HG03139 (cell line): ENCODE measurements at regions not wholly inside any gene's neighbourhood (a gene's known extent, or its start where the extent isn't known, plus 50 kb on each side); places are given as distances from the start of the nearest gene placed in this dataset.
"Not testable (repeated sequence)": the region's sequence is repeated elsewhere in the genome, so short reads cannot be mapped to it uniquely, and the experiment has no call there.

ENCODE experiments used
- ATAC-seq: cut with Tn5 transposase; IDR thresholded peaks from one replicate; pipeline ENCODE4 v1.9.1; 2021; ENCODE audit not compliant: unreplicated experiment

DNA sequence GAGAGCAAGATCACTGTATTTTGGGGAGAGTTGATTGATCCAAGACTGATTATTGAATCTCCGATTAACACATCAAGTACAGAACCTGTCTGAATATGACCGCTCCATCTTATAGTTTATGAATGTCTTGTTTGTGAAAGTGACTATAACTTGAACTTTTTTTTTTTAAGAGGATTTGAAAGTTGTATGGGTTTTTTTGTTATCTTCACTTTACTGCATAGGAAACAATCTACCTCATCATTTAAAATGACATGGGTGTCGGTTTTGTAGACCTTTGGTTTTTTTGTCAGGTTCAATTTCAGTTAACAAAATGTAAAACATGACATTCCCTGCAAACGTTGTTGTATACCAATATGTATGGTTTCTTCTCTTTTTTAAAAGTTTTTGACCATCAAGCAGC, 103.0 kb upstream of the NUDT6 start:
- no peak for ATAC-seq

GRCh38 chr4:123026015-123026414, 103.6 kb upstream of the NUDT6 start:
- ATAC-seq, result not testable (repeated sequence)

GRCh38 chr4:123031664-123032063, 109.3 kb upstream of the NUDT6 start:
- no peak for ATAC-seq

GRCh38 chr4:123034023-123034422, 111.6 kb upstream of the NUDT6 start:
- no peak for ATAC-seq

DNA sequence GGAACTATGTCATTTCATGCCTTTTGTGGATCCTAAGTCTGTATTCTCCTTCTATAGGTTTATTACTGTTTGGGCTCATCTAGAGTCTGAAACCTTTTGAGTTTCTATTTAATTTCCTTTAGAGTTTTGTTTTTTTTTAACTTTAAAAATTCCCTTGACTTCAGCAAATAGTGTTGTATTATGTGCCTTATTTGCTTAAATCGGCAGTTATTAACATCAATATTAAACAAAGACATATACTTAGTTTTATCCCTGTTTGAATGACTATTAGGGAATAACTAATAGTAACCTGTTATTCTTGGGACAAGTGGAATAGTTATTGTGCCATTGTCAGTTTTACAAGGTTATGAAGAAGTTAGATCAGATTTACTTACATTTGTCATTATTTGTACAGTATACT, 112.8 kb upstream of the NUDT6 start:
- ATAC-seq, result no peak

DNA sequence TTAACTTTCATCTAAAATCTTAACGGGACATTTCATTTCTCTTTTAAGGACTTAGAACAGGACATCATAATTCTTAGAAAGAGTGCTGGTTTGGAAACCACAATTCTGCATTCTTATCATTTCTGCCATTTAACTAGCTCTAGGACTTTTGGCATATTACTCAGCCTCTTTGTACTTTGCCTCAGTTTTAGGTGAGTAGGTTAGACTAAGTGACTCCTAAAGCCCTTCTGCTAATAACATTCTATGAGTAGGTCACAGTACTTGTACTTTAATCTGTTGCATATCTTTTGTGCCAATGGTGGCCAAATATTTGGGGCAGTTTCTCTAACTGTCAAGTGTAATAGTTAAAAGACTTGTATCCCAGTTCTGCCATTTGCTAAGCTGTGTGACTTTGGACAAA, 115.4 kb upstream of the NUDT6 start:
- ATAC-seq, result no peak

- ATAC-seq, result no peak
These were observed 119.7 kb upstream of the NUDT6 start for GRCh38 chr4:123042095-123042494.

DNA sequence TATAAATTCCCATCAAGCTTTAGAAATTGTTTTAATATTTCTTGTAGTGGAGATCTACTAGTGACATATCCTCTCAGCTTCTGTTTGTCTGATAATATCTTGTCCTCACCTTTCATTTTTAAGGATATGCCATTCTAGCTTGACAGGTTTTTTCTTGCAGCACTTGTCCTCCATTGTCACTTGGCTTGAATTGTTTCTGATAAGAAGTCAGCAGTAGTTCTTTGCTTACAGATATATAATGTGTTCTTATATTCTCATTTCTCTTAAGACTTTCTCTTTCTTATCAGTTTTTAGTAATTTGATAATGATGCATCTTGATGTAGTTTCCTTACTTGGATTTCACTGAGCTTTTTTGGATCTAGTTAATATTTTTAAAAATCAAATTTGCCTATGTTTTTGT, 120.6 kb upstream of the NUDT6 start:
- ATAC-seq, result no peak

- no peak for ATAC-seq
These were observed 121.5 kb upstream of the NUDT6 start for GRCh38 chr4:123043793-123044425.

DNA sequence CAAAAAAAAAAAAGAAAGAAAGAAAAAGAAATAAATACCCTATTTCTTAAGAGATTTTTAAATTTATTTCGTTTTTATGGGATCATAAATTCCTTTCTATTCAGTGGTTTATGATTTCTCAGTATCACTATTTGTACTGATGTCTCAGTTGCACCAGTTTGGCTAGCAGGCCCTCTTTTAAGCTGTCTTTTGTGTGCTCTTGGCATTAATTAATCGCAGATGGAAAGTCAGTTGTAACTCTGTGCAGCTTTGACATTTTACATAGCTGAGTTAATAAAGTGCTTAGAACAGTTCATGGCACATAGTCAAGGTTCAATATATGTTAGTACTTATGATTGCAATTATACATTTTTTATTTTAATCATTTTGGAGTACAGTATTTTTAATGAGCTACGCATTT, 123.7 kb upstream of the NUDT6 start:
- ATAC-seq, result no peak

GRCh38 chr4:123050018-123050417, 127.6 kb upstream of the NUDT6 start:
- no peak for ATAC-seq

GRCh38 chr4:123052007-123052406, 129.6 kb upstream of the NUDT6 start:
- no peak for ATAC-seq

- no peak for ATAC-seq
These were observed 133.5 kb upstream of the NUDT6 start for GRCh38 chr4:123055943-123056342.

DNA sequence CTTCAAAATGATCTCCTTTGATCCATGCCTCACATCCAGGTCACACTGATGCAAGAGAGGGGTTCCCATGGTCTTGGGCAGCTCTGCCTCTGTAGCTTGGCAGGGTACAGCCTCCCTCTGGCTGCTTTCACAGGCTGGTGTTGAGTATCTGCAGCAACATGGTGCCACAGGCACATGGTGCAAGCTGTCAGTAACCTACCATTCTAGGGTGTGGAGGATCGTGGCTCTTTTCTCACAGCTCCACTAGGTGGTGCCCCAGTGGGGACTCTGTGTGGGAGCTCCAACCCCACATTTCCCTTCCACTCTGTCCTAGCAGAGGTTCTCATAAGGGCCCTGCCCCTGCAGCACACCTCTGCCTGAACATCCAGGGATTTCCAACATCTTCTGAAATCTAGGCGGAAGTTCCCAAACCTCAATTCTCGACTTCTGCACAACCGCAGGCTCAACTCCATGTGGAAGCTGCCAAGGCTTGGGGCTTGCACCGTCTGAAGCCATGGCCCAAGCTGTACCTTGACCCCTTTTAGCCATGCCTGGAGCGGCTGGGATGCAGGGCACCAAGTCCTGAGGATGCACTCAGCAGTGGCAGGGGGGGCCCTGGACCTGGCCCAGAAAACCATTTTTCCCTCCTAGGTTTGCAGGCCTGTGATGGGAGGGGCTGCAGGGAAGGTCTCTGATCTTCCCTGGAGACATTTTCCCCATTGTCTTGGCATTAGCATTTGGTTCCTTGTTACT, 137.8 kb upstream of the NUDT6 start:
- ATAC-seq, result no peak

DNA sequence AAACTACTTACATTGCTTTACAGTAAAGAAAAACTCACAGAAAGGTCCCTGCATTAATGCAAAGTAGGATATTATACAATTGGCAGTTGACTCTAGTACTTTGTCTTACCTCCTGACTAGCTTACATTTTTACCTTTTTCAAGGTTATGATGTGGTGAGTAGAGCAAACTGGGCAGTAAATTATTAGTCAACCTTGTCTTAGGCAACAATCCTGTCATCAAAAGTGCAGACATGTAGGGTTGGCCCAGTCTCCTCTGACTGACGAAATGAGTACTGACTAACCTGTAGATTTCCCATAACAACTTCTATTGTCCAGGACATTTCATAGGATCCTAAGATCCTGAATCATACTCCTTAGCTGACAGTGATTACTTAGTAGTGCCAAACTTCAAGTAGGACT, 142.0 kb upstream of the NUDT6 start:
- no peak for ATAC-seq

DNA sequence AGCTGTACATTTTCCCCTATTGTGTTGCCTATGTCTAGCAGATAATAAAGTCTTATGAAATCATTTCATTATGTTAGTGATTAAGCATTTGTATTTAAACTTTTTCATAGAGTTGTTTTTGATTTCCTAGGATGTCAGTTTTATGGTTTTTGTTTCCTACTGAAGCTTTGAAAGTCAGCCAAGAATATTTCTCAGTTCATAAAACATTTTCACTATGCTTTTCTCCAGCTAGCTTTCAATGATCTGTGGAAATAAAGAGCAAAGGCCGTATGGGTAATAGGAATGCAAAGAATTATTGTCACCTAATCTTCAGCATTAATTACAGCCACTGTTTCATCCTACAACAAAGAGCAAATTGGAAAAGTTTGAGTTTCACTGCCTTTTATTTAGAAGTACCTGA, 145.7 kb upstream of the NUDT6 start:
- ATAC-seq, result no peak

GRCh38 chr4:123072060-123072459, 149.7 kb upstream of the NUDT6 start:
- no peak for ATAC-seq

DNA sequence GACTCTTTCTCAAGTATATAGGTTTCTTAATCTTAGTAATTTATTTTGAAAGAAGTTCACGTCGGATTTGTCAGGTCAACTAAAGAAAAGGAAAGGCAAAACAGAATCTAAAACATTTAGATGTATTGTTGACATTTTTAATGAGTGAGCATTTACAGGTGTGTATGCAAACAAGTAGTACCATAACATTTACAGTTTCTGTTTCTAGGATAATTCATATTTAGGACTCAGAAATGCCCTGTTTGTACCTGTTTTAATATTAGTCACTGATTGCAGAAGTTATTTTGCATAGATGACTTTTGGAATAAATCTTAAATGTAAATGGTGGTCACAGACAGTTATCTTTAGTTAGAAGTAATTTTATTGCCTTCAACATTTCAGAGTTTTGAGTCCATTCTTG, 151.3 kb upstream of the NUDT6 start:
- no peak for ATAC-seq

- no peak for ATAC-seq
These were observed 154.9 kb upstream of the NUDT6 start for GRCh38 chr4:123077330-123077729.

DNA sequence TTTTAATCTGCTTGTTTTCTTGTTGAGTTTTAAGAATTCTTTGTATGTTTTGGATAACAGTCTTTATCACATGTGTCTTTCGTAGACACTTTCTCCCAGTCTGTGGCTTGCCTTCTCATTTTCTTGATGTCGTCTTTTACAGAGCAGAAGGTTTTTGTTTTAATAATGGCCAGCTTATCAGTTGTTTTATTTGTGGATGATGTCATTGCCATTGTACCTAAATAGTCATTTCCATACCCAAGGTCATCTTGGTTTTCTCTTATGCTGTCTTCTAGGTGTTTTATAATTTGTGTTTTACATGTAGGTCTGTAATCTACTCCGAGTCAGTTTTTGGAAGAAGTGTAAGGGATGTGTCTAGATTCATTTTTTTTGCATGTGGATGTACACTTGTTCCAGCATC, 159.6 kb upstream of the NUDT6 start:
- ATAC-seq, result no peak

GRCh38 chr4:123083646-123084045, 161.2 kb upstream of the NUDT6 start:
- ATAC-seq, result no peak

- no peak for ATAC-seq
These were observed 166.1 kb upstream of the NUDT6 start for GRCh38 chr4:123088501-123088900.

GRCh38 chr4:123090886-123091285, 168.5 kb upstream of the NUDT6 start:
- no peak for ATAC-seq
